Vagina (tissue), 2 donors: ENCODE measurements at regions not wholly inside any gene's neighbourhood (a gene's known extent, or its start where the extent isn't known, plus 50 kb on each side); places are given as distances from the start of the nearest gene placed in this dataset.

Source experiments
- DNase-seq, 2 donors: peaks; one replicate each; pipeline ENCODE4 v3.0.0-alpha.2; 2017; ENCODE audit errors: extremely low spot score in 2 of 2
- H3K27ac ChIP-seq: fragments of 200-600 bp; sonication (generic); one replicate; pipeline ENCODE4 v1.5.1; 2019
- H3K27me3 ChIP-seq: fragments of 200-600 bp; sonication (generic); one replicate; pipeline ENCODE4 v1.5.1; 2019
- H3K36me3 ChIP-seq, 2 donors: fragments of 200-600 bp; sonication (generic); one replicate each; pipeline ENCODE4 v1.5.1; 2017 to 2019
- H3K4me1 ChIP-seq: fragments of 200-600 bp; sonication (generic); one replicate; pipeline ENCODE4 v1.5.1; 2019
- H3K4me3 ChIP-seq, 2 donors: fragments of 200-600 bp; sonication (generic); 1 replicate in 1 of 2; 2 replicates in 1 of 2; pipeline ENCODE4 v1.5.1; 2016 to 2019
- H3K9me3 ChIP-seq: fragments of 200-600 bp; sonication (generic); one replicate; pipeline ENCODE4 v1.5.1; 2019
- POLR2A ChIP-seq, 2 donors: fragments of 450-650 bp; IDR thresholded peaks; one replicate each; pipeline ENCODE4 v1.6.1; 2017; ENCODE audit warnings: antibody characterized with exemption in 2 of 2, mild to moderate bottlenecking in 2 of 2, moderate library complexity in 2 of 2
- POLR2AphosphoS5 ChIP-seq, 2 donors: sonication (generic); formaldehyde crosslinking; IDR thresholded peaks; one replicate each; pipeline ENCODE4 v1.9.0; 2017; ENCODE audit warnings: antibody characterized with exemption in 2 of 2, mild to moderate bottlenecking in 2 of 2, low read depth in 1 of 2; ENCODE audit not compliant: insufficient read depth in 1 of 2
- intact Hi-C: fragments of 100-400 bp; cut with DNase I; formaldehyde crosslinking; loops from one replicate; pipeline ENCODE4 v1.15.1; 2023
- TF ChIP-seq, protein P1 (sequence below), 3 experiments: fragments of 450-650 bp in 2 of 3; fragments of 200-600 bp in 1 of 3; sonication (generic) in 1 of 3; IDR thresholded peaks; one replicate each; pipeline ENCODE4 v1.5.1; 2017 to 2019; ENCODE audit warnings: antibody characterized with exemption in 3 of 3, mild to moderate bottlenecking in 2 of 3, moderate library complexity in 2 of 3

DNA sequence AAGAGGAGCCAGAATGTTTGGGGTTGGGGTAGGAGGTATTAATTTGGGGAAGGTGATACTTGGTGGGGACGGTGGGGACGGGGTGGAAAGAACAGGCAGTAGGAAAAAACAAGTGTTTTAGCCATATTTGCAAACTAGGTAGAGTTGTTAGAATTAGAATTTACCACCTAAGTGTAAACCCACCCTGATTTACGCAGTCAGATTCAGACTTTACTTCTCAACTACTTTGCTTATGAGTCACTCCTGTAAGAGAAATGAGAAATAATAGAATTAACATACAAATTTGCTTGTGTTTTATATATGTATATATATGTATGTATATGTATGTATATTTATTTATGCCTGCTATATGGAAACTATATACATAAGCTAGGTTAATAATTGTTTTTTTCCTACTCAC lies 1168.2 kb upstream of the ZEB2 start:
- H3K9me3 ChIP-seq, result no peaks in the 10 kb centered on the region
- H3K4me3 ChIP-seq, result no peak overlapping the region
- intact Hi-C loops, result no loop called here
- H3K27me3 ChIP-seq, result no peaks in the 10 kb centered on the region
- TF ChIP-seq POLR2A (IDR thresholded peaks at IDR 0.05), result no peak
- no peaks in the 10 kb centered on the region for H3K4me1 ChIP-seq
- no peaks in the 10 kb centered on the region for H3K36me3 ChIP-seq
- no peak for DNase-seq
- no peak overlapping the region for H3K27ac ChIP-seq

DNA sequence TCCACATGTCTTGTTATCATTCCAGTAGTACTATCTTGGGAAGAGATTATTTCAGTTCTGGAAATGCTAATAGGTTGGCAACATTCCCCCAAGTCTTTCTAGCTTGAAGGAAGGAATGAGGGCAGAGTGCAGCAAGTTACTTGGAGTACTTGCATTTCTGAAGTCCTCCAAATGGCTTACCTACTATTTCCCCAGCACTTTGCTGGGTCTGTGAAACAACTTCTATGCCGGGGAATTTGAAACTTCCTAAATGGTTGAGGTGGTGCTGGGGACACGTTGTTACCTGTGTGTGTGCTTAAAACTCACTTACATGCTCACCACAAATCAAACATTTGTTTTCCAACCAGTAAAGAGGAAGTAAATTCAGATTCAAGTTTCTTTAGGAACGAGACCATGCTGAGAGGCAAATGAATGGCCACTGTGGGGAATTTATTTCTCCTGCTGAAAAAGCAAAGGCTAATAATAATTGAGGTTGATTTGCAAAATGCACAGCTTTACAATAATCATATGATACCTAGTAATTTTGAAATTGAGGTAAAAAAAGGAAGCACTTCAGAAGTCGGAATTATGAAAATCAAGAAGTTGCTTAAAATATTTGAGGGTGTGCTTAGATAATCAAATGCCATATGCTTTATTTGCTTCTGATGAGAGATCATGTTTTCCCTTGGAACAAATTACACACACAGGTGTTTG lies 1167.7 kb upstream of the ZEB2 start:
- Histone ChIP-seq H3K27me3 (no peaks in the 10 kb centered on the region), H3K36me3 (no peaks in the 10 kb centered on the region), H3K4me3 (no peak overlapping the region), H3K9me3 (no peaks in the 10 kb centered on the region), H3K4me1 (no peaks in the 10 kb centered on the region), H3K27ac (no peak overlapping the region)
- TF ChIP-seq POLR2AphosphoS5 (IDR thresholded peaks at IDR 0.05; ENCODE audit: insufficient read depth in 1 of 2, low read depth in 1 of 2) (no peak), POLR2A (IDR thresholded peaks at IDR 0.05) (no peak)
- TF ChIP-seq, protein P1, sequence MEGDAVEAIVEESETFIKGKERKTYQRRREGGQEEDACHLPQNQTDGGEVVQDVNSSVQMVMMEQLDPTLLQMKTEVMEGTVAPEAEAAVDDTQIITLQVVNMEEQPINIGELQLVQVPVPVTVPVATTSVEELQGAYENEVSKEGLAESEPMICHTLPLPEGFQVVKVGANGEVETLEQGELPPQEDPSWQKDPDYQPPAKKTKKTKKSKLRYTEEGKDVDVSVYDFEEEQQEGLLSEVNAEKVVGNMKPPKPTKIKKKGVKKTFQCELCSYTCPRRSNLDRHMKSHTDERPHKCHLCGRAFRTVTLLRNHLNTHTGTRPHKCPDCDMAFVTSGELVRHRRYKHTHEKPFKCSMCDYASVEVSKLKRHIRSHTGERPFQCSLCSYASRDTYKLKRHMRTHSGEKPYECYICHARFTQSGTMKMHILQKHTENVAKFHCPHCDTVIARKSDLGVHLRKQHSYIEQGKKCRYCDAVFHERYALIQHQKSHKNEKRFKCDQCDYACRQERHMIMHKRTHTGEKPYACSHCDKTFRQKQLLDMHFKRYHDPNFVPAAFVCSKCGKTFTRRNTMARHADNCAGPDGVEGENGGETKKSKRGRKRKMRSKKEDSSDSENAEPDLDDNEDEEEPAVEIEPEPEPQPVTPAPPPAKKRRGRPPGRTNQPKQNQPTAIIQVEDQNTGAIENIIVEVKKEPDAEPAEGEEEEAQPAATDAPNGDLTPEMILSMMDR (IDR thresholded peaks at IDR 0.05), result no peak
- intact Hi-C loops, result no loop called here
- no peak for DNase-seq

DNA sequence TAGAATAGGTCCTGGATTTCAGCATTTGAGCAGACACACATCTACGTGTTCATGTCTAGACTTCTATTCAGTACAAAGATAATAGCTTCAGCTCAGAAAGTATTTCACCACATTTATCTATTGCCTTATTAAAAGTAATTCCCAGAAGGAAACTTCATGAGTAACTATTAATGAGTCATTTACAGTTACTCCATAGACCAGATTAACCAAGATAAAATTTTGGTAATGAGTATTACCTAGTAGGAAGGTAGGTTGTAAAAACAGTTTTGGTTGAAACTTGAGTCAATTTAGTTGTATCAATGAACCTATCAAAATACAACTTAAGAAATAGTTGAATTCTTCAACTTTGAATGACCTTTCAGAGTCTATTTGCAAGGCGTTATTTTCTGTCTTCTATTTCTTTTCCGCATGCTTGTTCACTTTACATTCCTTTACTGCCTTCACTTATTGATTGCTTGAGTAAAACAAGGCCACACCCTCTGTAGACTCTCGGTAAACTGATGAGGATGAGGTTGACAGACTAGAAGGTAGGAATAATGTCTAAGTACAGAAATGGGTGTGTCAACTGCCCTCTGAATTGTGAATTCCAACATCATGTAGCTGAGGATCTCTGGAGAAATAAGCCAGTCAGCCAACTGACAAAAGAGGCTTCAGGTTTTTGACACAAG lies 1165.6 kb upstream of the ZEB2 start:
- Histone ChIP-seq H3K27me3 (no peaks in the 10 kb centered on the region), H3K9me3 (no peaks in the 10 kb centered on the region), H3K4me1 (no peaks in the 10 kb centered on the region), H3K4me3 (no peak overlapping the region), H3K36me3 (no peaks in the 10 kb centered on the region), H3K27ac (no peak overlapping the region)
- DNase-seq, result no peak
- intact Hi-C loops, result no loop called here
- TF ChIP-seq, protein P1 (IDR thresholded peaks at IDR 0.05), result no peak
- no peak for TF ChIP-seq POLR2A (IDR thresholded peaks at IDR 0.05)
- TF ChIP-seq POLR2AphosphoS5 (IDR thresholded peaks at IDR 0.05; ENCODE audit: insufficient read depth in 1 of 2, low read depth in 1 of 2), result no peak

DNA sequence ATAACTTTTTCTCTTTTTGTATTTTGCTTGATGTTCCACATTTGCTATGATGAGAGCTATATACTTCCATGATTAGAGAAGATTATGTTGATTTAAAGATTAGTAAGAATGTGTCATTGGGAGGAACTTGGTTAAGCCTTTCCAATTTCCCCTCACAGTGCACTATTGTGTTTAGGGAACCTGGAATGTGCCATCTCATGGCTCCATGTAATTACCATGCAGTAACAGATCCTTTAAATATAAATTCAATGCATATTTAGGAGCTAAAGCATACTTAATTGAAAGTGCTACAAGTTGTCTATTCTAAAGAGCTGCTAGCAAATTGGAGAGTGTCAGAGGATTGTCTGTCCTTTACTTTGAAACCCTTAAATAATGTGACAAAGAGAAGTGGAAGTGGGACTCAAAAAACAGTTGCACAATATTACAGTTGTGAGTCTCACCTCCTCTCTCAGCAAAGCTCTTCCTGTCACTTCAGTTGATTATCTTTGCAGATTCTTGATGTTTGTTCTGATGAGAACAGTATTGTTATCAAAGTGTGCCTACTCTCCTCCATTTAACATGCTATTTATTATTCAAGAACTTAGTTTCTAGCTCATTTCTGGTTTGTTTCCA lies 1162.7 kb upstream of the ZEB2 start:
- H3K9me3 ChIP-seq, result no peaks in the 10 kb centered on the region
- no peak overlapping the region for H3K4me3 ChIP-seq
- H3K36me3 ChIP-seq, result no peaks in the 10 kb centered on the region
- H3K4me1 ChIP-seq, result no peaks in the 10 kb centered on the region
- no peak for DNase-seq
- intact Hi-C loops, result no loop called here
- TF ChIP-seq POLR2AphosphoS5 (IDR thresholded peaks at IDR 0.05; ENCODE audit: insufficient read depth in 1 of 2, low read depth in 1 of 2), result no peak
- TF ChIP-seq POLR2A (IDR thresholded peaks at IDR 0.05), result no peak
- TF ChIP-seq, protein P1 (IDR thresholded peaks at IDR 0.05), result no peak
- no peaks in the 10 kb centered on the region for H3K27me3 ChIP-seq
- no peak overlapping the region for H3K27ac ChIP-seq

DNA sequence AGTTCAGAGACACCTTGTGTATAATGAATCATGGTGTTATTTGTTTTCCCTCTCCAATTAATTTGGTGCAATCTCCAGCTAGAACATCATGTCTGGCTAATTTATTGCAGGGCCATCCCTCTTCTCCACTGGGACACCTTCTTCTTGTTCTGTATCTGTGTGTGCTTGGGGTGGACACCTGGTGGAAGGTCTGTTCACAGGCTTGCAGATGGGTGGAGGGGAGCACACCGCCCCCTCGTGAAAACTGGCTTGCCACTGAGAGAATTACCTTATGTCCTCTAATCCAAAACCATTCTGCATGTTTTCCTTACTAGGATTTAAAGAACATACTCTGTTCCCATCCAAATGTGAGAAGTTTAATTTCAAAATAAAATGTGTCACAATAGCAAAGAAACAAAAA lies 1160.4 kb upstream of the ZEB2 start:
- TF ChIP-seq, protein P1 (IDR thresholded peaks at IDR 0.05), result no peak
- TF ChIP-seq POLR2A (IDR thresholded peaks at IDR 0.05), result no peak
- TF ChIP-seq POLR2AphosphoS5 (IDR thresholded peaks at IDR 0.05; ENCODE audit: insufficient read depth in 1 of 2, low read depth in 1 of 2), result no peak
- Histone ChIP-seq H3K27me3 (no peaks in the 10 kb centered on the region), H3K4me3 (no peak overlapping the region), H3K4me1 (no peaks in the 10 kb centered on the region), H3K36me3 (no peaks in the 10 kb centered on the region), H3K9me3 (no peaks in the 10 kb centered on the region), H3K27ac (no peak overlapping the region)
- intact Hi-C loops, result no loop called here
- no peak for DNase-seq
